ENCODE measurements at regions not wholly inside any gene's neighbourhood (a gene's known extent, or its start where the extent isn't known, plus 50 kb on each side); places are given as distances from the start of the nearest gene placed in this dataset.

- H3K4me2 ChIP-seq (ENCODE audit: insufficient read depth, insufficient read length, low read length) = no peak overlapping the region
- H3K9me3 Mint-ChIP-seq = peaks cover 7 to 14% of the 10 kb centered on the region in 2 experiments
- H3K27me3 ChIP-seq (ENCODE audit: insufficient read depth, low read length) = no peaks in the 10 kb centered on the region; the same call in 1 of the 2 replicates
- H3K23ac ChIP-seq (ENCODE audit: insufficient read length, low read depth, low read length) = no peak overlapping the region
- no peaks in the 10 kb centered on the region for H3K79me1 ChIP-seq (ENCODE audit: insufficient read depth, low read depth, low read length, poor library complexity, severe bottlenecking)
- peaks cover 8% of the 10 kb centered on the region; the same call in 1 of the 2 replicates for H3K4me1 ChIP-seq (ENCODE audit: insufficient read depth, low read length)
- no peak overlapping the region; a peak in 1 of 7 replicates for H3K27ac Mint-ChIP-seq
- H3K18ac ChIP-seq (ENCODE audit: insufficient read length, low read depth, low read length) = peak overlapping the region; percentile 11
- no peak overlapping the region for H3K14ac ChIP-seq (ENCODE audit: insufficient read depth, low read length)
- H2BK20ac ChIP-seq (ENCODE audit: low read depth, low read length, poor library complexity, severe bottlenecking) = no peak overlapping the region
- H2BK5ac ChIP-seq (ENCODE audit: insufficient read length, low read length) = no peak overlapping the region
- no peak overlapping the region for H4K8ac ChIP-seq (replicated peaks; ENCODE audit: insufficient read length, low read depth, low read length)
- peaks cover 70% of the 10 kb centered on the region for H3K27me3 Mint-ChIP-seq (ENCODE audit: low read depth)
- no CpG with 5 or more reads among the region's 6 CpGs for WGBS (ENCODE audit: extremely low coverage, insufficient read length, low lambda C conversion rate)
- no peak overlapping the region for H4K91ac ChIP-seq (ENCODE audit: insufficient read length, low read depth, low read length)
- no peaks in the 10 kb centered on the region for H3K9me3 ChIP-seq (ENCODE audit: control insufficient read depth, low read depth, low read length)
- no peak overlapping the region for H4K5ac ChIP-seq (ENCODE audit: insufficient read length, low read depth, low read length)
- TF ChIP-seq CTCF (conservative IDR thresholded peaks at IDR 0.05) = no peak
- no peak overlapping the region for H3K27ac ChIP-seq (ENCODE audit: insufficient read length, low read depth, low read length)
- no peak overlapping the region for H2BK12ac ChIP-seq (ENCODE audit: insufficient read length, low read depth, low read length)
- DNase-seq = peak; percentile 8
- peaks cover 27 to 58% of the 10 kb centered on the region in 2 experiments for H3K4me1 Mint-ChIP-seq
- H3K56ac ChIP-seq (ENCODE audit: insufficient read length, low read depth, low read length) = no peak overlapping the region
- no peaks in the 10 kb centered on the region for H3K23me2 ChIP-seq (ENCODE audit: insufficient read length, low read depth, low read length, poor library complexity, severe bottlenecking)
- H3K4ac ChIP-seq (ENCODE audit: low read depth, low read length) = no peak overlapping the region
- no peak overlapping the region for H3K9ac ChIP-seq (ENCODE audit: extremely low read depth, insufficient read length, low read length)
- no peaks in the 10 kb centered on the region for H4K20me1 ChIP-seq (ENCODE audit: control insufficient read depth, insufficient read depth, insufficient read length)
- H2BK120ac ChIP-seq (ENCODE audit: low read depth, low read length, poor library complexity, severe bottlenecking) = no peak overlapping the region
- H2BK15ac ChIP-seq (ENCODE audit: low read depth, low read length) = no peak overlapping the region
- no peak overlapping the region for H2AFZ ChIP-seq (ENCODE audit: low read length)
- H3T11ph ChIP-seq (ENCODE audit: low read length) = no peak overlapping the region
- no peaks in the 10 kb centered on the region for H3K79me2 ChIP-seq (ENCODE audit: insufficient read depth, low read length)
- no peak overlapping the region for H3K4me3 Mint-ChIP-seq
- peaks cover 6 to 10% (median 8%) of the 10 kb centered on the region in 3 experiments for H3K36me3 Mint-ChIP-seq (ENCODE audit: insufficient read depth in 1 of 3, low read depth in 3 of 3)
- no peak overlapping the region for H2AK5ac ChIP-seq (ENCODE audit: insufficient read length, low read length)
These were observed 156.4 kb downstream of the CD83 start for GRCh38 chr6:14274016-14274415.
